ENCODE measurements at regions not wholly inside any gene's neighbourhood (a gene's known extent, or its start where the extent isn't known, plus 50 kb on each side); places are given as distances from the start of the nearest gene placed in this dataset.
A peak's percentile ranks its signal among the peaks of the same experiment; 100 is the strongest.

- H3K9me3 Mint-ChIP-seq = no peaks in the 10 kb centered on the region
- peak overlapping the region; percentile 32 for H3K27ac Mint-ChIP-seq
- H3K27me3 Mint-ChIP-seq (ENCODE audit: low read depth, poor library complexity) = peaks cover 19% of the 10 kb centered on the region
- DNase-seq = peak; percentile 42
- TF ChIP-seq, protein P1, sequence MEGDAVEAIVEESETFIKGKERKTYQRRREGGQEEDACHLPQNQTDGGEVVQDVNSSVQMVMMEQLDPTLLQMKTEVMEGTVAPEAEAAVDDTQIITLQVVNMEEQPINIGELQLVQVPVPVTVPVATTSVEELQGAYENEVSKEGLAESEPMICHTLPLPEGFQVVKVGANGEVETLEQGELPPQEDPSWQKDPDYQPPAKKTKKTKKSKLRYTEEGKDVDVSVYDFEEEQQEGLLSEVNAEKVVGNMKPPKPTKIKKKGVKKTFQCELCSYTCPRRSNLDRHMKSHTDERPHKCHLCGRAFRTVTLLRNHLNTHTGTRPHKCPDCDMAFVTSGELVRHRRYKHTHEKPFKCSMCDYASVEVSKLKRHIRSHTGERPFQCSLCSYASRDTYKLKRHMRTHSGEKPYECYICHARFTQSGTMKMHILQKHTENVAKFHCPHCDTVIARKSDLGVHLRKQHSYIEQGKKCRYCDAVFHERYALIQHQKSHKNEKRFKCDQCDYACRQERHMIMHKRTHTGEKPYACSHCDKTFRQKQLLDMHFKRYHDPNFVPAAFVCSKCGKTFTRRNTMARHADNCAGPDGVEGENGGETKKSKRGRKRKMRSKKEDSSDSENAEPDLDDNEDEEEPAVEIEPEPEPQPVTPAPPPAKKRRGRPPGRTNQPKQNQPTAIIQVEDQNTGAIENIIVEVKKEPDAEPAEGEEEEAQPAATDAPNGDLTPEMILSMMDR (IDR thresholded peaks at IDR 0.05) = no peak
- H3K4me1 Mint-ChIP-seq = peaks cover 38% of the 10 kb centered on the region
- no peaks in the 10 kb centered on the region for H3K36me3 Mint-ChIP-seq (ENCODE audit: low read depth)
- no peak overlapping the region for H3K4me3 Mint-ChIP-seq
These were observed 601.2 kb downstream of the CDH26 start for GRCh38 chr20:60559462-60559861.

- Mint-ChIP-seq H3K9me3 (no peaks in the 10 kb centered on the region), H3K4me1 (peaks cover 38% of the 10 kb centered on the region), H3K27ac (no peak overlapping the region), H3K27me3 (ENCODE audit: low read depth, poor library complexity) (peaks cover 17% of the 10 kb centered on the region), H3K36me3 (ENCODE audit: low read depth) (no peaks in the 10 kb centered on the region), H3K4me3 (no peak overlapping the region)
- no peak for DNase-seq
- TF ChIP-seq, protein P1 (IDR thresholded peaks at IDR 0.05) = no peak
These were observed 602.8 kb downstream of the CDH26 start for GRCh38 chr20:60561052-60561451.

GRCh38 chr20:60565083-60565482 lies 606.9 kb downstream of the CDH26 start:
- peaks cover 21% of the 10 kb centered on the region for H3K4me1 Mint-ChIP-seq
- H3K27me3 Mint-ChIP-seq (ENCODE audit: low read depth, poor library complexity) = peaks cover 12% of the 10 kb centered on the region
- no peak overlapping the region for H3K27ac Mint-ChIP-seq
- no peaks in the 10 kb centered on the region for H3K9me3 Mint-ChIP-seq
- no peak for DNase-seq
- no peak overlapping the region for H3K4me3 Mint-ChIP-seq
- TF ChIP-seq, protein P1 (IDR thresholded peaks at IDR 0.05) = no peak
- H3K36me3 Mint-ChIP-seq (ENCODE audit: low read depth) = no peaks in the 10 kb centered on the region

DNA sequence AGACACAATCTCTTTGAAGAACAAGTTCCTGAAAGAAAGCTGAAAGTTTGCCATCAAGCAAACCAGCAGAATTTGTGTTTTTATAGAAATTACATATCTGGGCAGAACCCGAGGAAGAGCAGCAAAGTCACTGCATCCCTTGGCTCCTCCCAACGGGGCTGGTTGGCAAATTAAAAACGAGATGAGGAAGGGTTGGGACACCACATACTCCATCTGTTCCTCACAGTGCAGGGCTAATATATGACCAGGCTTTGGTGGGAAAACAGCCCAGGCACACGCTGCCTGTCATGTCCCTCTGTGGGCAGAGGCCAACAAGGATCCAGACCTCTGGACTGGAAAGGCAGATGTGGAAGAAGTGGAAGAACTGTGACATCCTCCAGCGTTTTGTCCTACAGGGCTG lies 607.3 kb downstream of the CDH26 start:
- no peak for DNase-seq
- TF ChIP-seq, protein P1 (IDR thresholded peaks at IDR 0.05) = no peak
- H3K27ac Mint-ChIP-seq = no peak overlapping the region
- no peaks in the 10 kb centered on the region for H3K36me3 Mint-ChIP-seq (ENCODE audit: low read depth)
- H3K27me3 Mint-ChIP-seq (ENCODE audit: low read depth, poor library complexity) = peaks cover 12% of the 10 kb centered on the region
- peaks cover 17% of the 10 kb centered on the region for H3K4me1 Mint-ChIP-seq
- H3K9me3 Mint-ChIP-seq = no peaks in the 10 kb centered on the region
- H3K4me3 Mint-ChIP-seq = no peak overlapping the region

GRCh38 chr20:60569116-60569515 lies 610.9 kb downstream of the CDH26 start:
- H3K27me3 Mint-ChIP-seq (ENCODE audit: low read depth, poor library complexity) = peaks cover 4% of the 10 kb centered on the region
- TF ChIP-seq, protein P1 (IDR thresholded peaks at IDR 0.05) = no peak
- H3K36me3 Mint-ChIP-seq (ENCODE audit: low read depth) = no peaks in the 10 kb centered on the region
- no peak overlapping the region for H3K27ac Mint-ChIP-seq
- no peak for DNase-seq
- no peaks in the 10 kb centered on the region for H3K4me1 Mint-ChIP-seq
- no peak overlapping the region for H3K4me3 Mint-ChIP-seq
- H3K9me3 Mint-ChIP-seq = no peaks in the 10 kb centered on the region

- TF ChIP-seq, protein P1 (IDR thresholded peaks at IDR 0.05) = no peak
- Mint-ChIP-seq H3K27ac (no peak overlapping the region), H3K4me1 (no peaks in the 10 kb centered on the region)
These were observed 612.5 kb downstream of the CDH26 start for GRCh38 chr20:60570481-60571277.

More at GRCh38 chr20:60570481-60571277, 612.5 kb downstream of the CDH26 start:
- Mint-ChIP-seq H3K27me3 (ENCODE audit: low read depth, poor library complexity) (peaks cover 7% of the 10 kb centered on the region), H3K4me3 (no peak overlapping the region), H3K9me3 (no peaks in the 10 kb centered on the region), H3K36me3 (ENCODE audit: low read depth) (no peaks in the 10 kb centered on the region)
- DNase-seq = no peak
